GM19463 (cell line): ENCODE measurements at regions not wholly inside any gene's neighbourhood (a gene's known extent, or its start where the extent isn't known, plus 50 kb on each side); places are given as distances from the start of the nearest gene placed in this dataset.
"Not testable (repeated sequence)": the region's sequence is repeated elsewhere in the genome, so short reads cannot be mapped to it uniquely, and the experiment has no call there.

ENCODE experiments used
- ATAC-seq: cut with Tn5 transposase; IDR thresholded peaks from one replicate; pipeline ENCODE4 v1.9.1; 2021; ENCODE audit warnings: mild to moderate bottlenecking, moderate library complexity; ENCODE audit not compliant: unreplicated experiment

DNA sequence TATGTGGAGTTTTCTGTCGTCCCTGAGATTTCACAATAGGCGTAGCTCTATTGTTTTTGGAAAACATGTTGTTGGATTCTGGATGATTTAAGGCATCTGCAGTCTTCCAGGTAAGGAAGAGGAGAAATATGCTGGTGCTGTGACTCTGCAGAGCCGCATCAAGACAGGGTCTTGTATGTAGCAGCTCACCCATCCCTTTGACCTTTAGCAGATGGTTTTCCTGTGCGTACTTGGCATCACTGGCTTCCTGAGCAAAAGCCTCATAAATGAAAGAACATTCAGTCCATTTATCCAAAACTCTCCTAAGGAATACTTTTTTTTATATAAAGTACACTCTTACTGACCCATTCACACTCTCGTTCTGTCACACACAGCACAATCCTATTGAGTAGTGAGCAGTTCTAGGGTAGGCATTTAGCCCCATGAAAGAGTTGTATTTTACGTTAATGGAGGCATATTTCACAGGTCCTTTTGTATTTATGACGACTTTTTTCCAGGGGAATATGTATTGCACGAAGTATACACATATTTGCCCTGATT lies 443.9 kb downstream of the STK39 start:
- ATAC-seq = no peak

DNA sequence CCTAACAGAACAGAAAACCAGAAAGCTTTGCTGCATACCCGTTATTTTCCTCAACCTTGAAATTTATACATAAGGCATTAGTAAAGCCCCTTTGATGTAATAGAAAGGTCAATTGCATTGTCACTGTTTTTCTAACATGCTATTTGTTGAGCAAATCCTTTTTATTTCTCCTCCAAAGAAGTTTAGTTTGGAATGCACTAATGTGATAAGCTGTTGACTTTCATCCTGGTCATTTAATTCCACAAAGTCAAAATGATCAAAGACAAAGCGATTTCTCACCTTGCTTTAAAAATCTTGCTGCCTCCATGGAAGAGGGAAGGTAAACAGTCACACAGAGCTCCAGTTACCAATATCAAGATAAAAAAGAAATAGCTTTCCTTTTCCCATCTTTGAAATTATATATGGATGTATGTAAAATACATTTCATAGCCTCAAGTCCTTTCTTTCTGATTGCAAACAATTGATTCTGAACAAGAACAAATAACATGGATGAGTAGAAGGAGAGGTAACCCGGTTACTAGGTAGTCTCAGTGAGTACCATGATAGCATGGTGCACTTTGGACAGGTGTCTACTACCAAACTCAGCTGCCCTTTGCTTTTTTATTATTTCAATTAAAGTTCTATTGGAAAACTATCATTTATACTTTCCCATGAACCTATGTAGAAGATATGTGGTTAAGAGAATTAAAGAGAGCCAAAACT lies 452.7 kb downstream of the STK39 start:
- no peak for ATAC-seq

DNA sequence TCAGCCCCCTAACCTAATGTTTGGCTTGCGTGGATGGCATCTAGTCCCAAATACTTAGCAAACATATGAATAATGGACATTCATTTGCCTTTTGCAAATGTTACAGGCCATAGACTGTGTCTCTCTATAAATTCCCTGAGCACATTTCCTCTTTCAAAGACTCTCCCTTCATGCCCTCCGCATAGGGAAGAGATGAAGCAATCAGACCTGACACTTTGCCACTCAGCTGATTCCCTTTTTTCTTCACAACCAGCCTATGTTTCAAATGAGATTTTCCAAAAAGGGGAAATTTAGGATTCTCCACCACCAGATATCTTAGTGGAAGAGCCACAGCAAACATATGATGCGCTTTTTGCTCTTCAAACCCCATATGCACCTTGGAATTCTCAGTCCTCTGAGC lies 453.7 kb downstream of the STK39 start:
- ATAC-seq = no peak

DNA sequence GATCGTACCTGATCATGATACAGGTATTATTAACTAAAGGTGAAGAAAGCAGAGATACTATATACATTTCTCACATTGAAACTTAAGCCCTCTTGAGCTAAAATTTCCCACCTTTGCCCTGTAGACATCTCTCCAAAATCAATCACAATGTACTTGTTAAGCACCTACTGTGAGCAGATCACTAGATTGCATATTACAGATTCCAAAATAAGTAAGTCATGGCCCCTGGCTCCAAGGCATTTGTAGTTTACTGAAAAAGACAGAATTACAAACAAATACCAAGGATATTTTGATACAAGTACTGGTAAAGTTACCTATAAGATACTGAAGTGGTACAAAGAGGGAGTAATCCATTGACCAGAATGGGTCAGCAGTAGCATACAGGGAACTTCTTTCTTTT lies 455.3 kb downstream of the STK39 start:
- ATAC-seq = no peak

DNA sequence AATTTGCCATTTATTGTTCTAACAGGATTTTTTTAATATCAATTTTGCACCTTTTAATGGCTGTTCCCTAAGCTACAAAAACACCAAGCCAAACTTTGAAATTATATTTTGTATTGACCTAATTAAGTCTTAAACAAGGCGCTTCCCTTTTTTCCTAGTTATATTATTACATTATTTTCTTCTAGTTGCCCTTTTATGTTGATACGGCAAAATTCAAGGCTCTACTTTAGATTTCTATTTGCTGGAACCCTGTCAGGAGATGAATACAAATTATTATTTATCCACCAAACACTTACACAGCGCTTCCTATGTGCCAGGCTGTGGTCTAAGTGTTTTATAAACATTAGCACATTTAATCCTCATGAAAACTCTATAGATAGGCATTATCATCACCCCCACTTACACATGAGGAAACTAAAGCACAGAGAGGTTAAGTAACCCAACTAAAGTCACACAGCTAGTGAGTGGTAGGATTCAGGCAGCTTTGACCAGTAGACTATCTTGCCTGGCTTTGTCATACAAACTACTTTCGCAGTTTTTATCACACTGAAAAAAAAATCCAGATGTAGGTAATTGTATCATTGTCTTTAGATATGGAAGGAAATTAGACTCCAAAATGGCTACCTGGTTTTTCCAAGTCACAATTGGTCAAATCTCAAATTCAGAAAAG lies 456.5 kb downstream of the STK39 start:
- ATAC-seq = no peak

DNA sequence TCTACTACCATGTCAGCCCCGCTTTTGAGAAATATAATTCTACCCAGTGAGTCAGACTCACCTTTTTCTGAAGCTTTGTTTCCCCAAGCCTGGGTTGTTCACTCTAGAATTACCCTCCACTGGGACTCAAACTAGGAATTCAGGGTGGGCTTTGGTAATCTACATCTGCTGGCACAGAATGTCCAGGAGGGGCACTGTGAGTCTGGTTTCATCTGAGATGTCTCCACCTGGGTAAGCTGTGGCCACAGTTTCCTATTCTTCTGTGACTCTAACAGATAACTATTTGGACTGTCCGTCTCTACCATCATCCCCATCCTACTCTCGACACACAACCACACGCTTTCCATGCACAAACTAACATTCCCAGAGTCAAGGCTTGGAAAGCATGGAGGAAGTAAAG lies 457.2 kb downstream of the STK39 start:
- ATAC-seq = no peak

DNA sequence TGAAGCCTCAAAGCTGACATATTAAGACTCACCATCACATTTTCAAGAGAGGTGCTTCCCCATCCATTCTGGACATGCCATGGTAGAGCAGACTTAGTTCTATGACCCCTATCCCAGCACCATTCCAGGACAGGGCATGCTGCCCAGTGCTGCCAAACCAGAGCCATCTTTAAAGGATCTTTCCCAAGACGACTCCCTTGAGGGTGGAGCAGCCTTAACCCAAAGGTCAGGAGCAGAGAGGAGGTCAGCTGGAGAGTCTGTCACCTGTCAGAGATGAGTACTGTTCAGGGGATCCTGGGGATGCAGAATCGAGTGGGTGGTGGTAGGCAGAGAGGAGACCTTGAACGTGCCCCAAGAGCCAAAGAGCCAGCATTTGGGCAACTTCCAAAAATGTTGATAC lies 459.8 kb downstream of the STK39 start:
- no peak for ATAC-seq

DNA sequence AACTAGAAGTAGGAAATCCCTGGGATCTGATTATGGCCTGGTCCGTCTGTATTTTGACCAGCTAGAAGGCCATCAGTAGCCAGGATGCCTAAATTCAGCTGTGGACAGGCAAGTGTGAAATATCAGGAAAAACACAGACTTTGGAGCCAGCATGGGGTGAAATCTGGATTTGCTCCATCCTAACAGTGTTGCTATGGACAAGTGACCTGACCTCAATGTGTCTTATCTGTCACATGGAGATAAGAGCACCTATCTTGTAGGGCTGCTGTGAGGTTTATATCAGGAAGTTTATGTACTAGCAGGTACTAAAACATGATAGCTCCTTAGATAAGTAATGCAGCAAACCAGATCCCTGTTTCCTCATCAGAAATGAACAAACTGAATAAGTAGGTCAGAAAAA lies 460.4 kb downstream of the STK39 start:
- ATAC-seq = no peak

DNA sequence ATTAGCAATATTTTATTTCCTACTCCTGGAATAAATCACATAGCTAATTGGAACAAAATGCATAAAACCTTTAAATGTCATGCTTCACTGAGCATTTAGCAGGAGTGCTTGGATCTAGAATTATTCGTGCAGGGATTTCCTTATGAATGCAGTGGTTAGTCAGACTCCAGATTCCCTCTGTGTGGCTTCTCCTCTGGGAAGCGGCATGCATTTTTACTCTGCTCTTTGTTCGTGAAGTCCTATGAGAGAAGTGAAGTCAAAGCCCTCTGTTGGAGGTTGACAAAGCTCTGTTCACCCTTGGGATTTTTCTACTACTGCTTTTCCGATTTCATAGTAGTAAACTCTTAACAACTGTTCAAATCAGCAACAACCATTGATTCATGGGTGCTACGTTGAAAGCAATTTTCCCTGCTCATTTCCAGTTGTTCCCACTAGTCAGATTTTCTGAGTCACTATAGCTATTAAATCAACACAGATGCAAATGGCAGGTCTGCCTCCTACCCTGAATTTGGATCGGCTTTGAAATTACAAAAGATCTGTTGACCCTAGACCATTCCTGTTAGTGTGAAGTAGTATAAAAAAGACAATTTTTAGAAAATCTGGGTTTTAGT lies 461.7 kb downstream of the STK39 start:
- no peak for ATAC-seq

DNA sequence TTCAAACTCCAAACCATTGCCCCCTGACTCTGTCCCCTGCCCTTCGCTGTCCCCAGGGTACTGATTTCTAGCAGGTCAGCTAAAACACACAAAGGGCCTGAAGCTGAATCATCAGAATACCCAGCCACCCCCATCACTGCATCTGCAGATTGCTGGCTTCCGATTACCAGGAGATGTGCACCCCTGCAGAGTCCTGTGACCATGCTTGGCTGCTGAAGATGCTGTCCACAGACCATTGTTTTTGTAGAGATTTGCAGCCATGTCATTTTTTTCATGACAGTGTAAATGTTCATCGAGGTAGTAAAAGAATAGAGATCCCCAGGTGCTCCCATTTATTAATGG lies 463.3 kb downstream of the STK39 start:
- ATAC-seq = no peak

DNA sequence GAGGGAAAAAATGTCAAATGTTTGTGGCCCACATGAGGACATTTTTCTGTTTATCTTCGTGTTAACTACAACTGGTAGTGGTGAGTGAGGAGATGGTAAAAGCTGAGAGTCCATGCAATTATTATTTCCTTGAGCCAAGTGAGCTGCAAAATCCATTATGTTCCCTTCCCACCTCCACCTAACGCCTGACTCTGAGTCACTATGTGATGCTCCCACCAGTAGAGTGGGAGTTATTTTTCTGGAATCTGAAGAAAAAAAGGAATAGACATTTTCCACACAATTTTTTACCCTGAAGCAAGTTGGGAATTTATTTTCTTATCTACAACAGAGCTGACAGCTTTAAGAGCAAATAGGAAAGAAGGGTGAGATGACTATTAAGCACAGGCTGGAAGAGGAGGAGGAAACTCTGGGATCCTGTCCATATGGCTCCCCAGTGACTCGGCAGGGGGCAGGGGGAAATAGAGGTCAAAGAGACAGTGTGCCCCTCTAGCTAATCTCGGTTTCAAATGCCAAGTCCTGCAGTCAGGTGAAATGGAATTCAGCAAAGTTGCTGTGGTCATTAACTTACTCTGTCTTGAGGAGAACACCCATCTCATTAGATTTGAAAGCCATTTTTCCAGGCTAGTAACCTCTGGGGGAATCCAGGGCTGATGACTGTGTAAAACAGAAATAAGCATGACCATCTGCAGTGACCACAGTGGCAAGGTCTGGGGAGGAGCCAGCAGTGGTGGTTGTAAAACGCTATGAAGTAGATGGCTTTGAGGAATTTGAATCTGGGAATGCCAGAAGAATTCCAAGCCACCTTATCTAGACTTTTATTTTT lies 463.9 kb downstream of the STK39 start:
- no peak for ATAC-seq

DNA sequence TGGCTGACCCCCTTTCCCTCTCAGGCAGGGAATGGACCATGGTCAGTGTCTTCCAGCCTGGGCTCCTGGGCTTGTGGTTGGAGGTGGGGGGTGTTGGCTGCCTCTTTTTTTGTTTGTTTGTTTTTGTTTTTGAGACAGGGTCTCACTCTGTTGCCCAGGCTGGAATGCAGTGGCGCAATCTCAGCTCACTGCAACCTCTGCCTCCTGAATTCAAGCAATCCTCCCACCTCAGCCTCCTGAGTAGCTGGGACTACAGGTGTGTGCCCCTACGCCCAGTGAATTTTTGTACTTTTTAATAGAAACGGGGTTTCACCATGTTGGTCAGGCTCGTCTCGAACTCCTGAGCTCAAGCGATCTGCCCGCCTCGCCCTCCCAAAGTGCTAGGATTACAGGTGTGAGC lies 465.8 kb downstream of the STK39 start:
- not testable (repeated sequence) for ATAC-seq

DNA sequence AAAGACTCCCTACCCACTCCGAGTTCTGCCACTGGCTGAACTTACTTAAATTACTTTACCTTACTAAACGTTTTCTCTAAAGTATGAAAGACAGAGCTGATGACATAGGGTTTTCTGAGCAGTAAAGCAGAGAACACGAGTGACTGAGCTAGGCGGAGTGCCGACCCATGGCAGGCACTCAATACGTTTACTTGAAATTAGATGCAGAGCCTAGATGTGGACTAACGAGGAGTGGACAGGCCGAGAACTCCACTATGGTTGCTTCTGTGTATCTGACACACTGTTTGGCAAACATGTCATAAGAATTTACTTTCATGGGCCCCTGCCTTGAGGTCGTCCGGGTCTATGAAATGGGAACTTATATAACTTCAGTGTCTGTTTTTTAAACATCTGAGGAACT lies 471.0 kb downstream of the STK39 start:
- ATAC-seq = no peak

DNA sequence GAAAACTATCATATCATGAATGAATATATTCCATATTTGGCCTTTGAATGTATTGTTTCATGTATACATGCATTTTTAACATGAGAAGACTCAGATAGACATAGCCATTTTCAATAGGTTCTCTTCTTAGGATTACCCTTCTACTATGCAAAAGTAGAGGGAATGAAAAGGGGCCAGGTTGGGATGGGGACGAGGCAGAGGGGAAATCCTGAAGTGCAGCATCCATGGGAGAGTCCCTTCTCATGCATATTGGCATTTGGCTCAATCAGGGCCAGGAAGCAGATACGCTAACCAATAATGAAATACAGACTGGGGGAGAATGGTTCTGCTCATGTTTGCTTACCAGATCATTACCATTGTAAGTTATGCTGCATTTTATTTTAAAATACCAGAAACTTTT lies 475.8 kb downstream of the STK39 start:
- ATAC-seq = no peak

DNA sequence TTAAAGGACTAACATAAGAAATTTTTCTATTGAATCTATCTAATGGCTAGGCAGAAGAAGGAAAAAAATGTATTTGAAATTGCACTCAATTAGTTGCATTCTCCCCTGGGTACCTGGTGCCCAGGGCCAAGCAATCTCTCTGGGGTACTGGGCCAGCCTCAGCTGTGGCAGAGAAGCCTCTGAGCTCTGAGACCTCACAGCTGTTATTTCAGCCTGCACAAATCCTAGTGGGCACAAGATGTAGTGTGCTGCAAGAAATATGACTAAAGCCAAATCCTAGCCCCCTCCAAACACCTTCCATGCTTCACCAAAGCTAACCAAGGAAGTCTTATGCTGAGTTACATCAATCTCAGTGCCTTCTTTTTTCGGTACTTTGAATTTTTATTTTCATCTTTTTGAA lies 478.4 kb downstream of the STK39 start:
- ATAC-seq = no peak

DNA sequence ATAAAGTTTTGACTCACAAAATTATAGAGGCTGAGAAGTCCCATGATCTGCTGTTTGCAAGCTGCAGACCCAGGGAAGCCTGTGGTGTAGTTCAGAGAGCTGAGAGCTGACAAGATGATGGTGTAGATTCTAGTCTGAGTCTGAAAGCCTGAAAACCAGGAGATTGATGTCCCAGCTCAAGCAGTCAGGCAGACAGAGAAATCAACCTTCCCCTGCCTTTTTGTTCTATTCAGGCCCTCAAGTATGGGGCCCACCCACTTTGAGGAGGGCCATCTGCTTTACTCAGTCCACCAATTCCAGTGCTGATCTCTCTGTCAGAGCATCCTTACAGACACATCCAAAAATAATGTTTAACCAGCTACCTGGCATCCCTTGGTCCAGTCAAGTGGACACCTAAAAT lies 479.6 kb downstream of the STK39 start:
- ATAC-seq = no peak

DNA sequence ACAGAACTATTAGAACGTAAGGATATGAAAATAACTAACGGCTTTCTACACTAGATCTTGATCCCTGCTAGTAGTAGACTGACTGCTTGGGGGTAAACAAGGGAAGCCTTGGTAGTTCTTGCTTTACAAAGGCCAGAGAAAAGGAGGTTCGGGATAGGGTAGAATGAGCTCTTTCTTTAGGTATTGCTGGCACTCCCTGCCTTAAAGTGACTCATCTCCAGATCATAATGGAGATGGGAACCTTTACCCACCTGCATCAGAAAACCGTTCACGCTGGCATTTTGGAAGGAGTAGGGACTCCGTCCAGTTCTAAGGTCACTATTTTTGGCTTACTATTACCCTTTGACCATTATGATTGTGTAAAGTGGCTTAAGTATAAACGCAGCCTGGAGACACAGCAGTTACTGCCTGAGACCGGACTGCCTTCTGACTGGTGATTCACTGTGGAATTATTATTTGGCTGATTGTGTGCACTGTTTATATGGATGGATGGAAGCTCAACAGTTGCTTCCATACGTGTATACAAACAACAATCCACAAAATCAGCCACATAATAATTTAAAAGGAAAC lies 482.5 kb downstream of the STK39 start:
- ATAC-seq = no peak

DNA sequence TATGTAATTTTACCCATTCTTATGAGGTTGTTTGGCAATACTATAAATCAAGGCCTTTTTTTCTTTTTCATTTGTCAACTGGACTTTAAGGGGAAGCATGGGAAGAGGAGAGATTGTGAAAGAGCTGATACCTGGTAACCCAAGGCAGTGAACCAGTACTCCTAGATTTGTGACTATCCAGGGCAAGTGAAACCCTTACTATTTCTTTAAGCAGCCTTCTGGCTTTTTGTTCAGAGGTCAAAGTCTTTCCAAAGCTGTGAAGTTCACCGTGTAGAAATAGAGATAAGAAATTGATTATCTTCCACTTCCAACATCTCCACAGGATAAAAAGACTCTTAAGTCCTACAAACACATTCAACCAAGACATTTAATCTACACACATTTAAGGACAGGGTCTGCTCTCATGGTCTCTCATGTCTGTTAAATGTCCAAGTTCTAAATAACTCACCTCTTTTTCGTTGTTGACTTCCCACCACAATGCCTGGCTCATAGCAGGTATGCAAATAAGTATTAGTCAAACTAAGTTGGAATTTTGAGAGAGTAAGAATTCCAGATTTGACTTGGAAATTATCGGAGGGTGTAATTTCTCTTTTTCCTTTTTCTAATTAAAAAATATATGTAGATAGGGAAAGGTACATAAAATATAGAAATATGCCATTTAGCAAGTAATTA lies 485.8 kb downstream of the STK39 start:
- no peak for ATAC-seq

DNA sequence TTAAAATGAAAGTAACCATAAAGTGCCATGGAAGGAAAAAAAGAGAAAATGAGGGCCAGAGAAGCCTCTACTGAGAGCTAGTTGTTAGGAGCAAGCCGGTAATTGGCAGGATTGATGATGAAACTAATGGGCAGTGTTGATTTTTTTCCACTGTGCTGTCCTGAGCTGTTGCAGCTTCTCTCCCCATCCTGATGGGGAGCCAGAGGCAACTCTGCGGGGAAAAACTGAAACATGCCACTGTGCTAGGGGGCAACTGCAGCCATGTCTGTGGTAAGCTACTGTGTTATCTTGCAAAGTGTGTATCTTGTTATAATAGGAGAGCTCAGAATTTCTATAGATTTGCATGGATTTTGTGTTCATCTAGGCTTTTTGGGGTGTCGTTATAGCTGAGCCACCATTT lies 487.9 kb downstream of the STK39 start:
- no peak for ATAC-seq

DNA sequence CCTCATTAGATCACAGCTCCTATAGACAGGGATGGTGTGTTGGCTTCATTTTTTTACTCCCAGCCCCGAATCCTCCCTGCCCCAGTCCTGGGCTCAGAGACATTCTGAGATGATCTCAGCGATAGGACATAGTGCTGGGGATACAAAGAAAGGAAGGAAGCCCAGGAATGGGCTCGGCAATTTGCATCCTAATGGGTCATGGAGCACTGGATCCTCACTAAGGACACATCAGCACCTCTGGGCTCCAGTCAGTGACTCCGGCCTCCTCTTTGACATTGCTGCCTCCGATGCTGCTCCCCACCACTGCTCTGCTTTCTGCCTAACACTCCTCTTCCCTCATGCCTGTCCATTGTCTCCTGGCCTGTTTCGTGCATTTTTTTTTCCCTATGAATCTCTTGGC lies 489.1 kb downstream of the STK39 start:
- ATAC-seq = no peak

DNA sequence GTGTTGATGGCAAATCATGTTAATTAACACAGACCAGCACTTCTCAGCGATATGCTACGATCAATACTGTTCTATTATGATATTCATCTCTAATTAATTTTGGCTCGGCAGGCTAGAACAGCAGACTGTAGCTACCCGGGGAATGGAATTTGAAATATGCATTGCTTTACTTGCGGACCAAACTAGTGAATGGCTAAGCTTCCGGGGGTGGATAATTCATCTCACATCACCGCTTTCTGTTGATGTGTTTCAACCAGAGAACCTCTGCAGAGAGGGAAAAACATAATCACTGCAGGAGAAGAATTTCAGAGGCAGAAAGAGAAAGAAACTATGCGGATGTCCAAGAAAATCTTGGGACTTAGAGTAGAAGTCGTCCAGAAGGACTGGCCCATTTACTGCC lies 490.9 kb downstream of the STK39 start:
- no peak for ATAC-seq
